Natural killer cell (primary cell): ENCODE measurements at regions not wholly inside any gene's neighbourhood (a gene's known extent, or its start where the extent isn't known, plus 50 kb on each side); places are given as distances from the start of the nearest gene placed in this dataset.

Experiments used
- ATAC-seq, 3 donors: fragments of 150-1000 bp in 2 of 3; fragments of 200-7000 bp in 1 of 3; cut with Tn5 transposase; 1 replicate in 1 of 3; 2 replicates in 2 of 3; pipeline ENCODE4 v1.10.0; 2021; ENCODE audit warnings: mild to moderate bottlenecking in 2 of 3, moderate library complexity in 2 of 3
- DNase-seq, 2 donors: peaks; one replicate each; pipeline versions ENCODE4 v3.0.0 to v3.0.0-alpha.2; 2013 to 2021; ENCODE audit warnings: mixed read lengths in 1 of 2
- H3K27ac ChIP-seq: one replicate; pipeline ENCODE4 v1.5.1; 2013; ENCODE audit warnings: mild to moderate bottlenecking, low read length
- H3K27me3 ChIP-seq: one replicate; pipeline ENCODE4 v1.6.1; 2013; ENCODE audit warnings: low read length; ENCODE audit not compliant: control insufficient read depth, insufficient read depth
- H3K36me3 ChIP-seq: one replicate; pipeline ENCODE4 v1.6.1; 2013; ENCODE audit warnings: low read length; ENCODE audit not compliant: control insufficient read depth, insufficient read depth
- H3K4me1 ChIP-seq: one replicate; pipeline ENCODE4 v1.6.1; 2013; ENCODE audit warnings: low read length; ENCODE audit not compliant: control insufficient read depth, insufficient read depth
- H3K4me3 ChIP-seq: one replicate; pipeline ENCODE4 v1.5.1; 2013; ENCODE audit warnings: low read length
- H3K9me3 ChIP-seq: one replicate; pipeline ENCODE4 v1.6.1; 2013; ENCODE audit warnings: low read length; ENCODE audit not compliant: control insufficient read depth, insufficient read depth
- H3K27ac Mint-ChIP-seq, 2 donors: one replicate each; pipeline ENCODE4 v1.8.0; 2022; ENCODE audit warnings: mild to moderate bottlenecking in 2 of 2, mixed read lengths in 2 of 2, moderate library complexity in 1 of 2
- H3K27me3 Mint-ChIP-seq, 2 donors: one replicate each; pipeline ENCODE4 v1.8.0; 2022; ENCODE audit warnings: low read depth in 2 of 2, mixed read lengths in 2 of 2
- H3K36me3 Mint-ChIP-seq: one replicate; pipeline ENCODE4 v1.8.0; 2022; ENCODE audit warnings: mixed read lengths
- H3K4me1 Mint-ChIP-seq, 2 donors: one replicate each; pipeline ENCODE4 v1.8.0; 2022; ENCODE audit warnings: mixed read lengths in 2 of 2
- H3K4me3 Mint-ChIP-seq: one replicate; pipeline ENCODE4 v1.8.0; 2022; ENCODE audit warnings: mild to moderate bottlenecking, moderate library complexity, mixed read lengths
- H3K9me3 Mint-ChIP-seq, 2 donors: one replicate each; pipeline ENCODE4 v1.8.0; 2022; ENCODE audit warnings: mixed read lengths in 2 of 2
- CTCF ChIP-seq: fragments of 200-600 bp; IDR thresholded peaks from one replicate; pipeline ENCODE4 v1.8.0; 2022; ENCODE audit warnings: antibody characterized with exemption
- WGBS: methylation state at CpG from one replicate; pipeline ENCODE4 v1.1.7; 2013; ENCODE audit warnings: missing lambda C conversion rate; ENCODE audit not compliant: insufficient coverage; 5-methylcytosine and 5-hydroxymethylcytosine counted together
- intact Hi-C: fragments of 100-400 bp; cut with micrococcal nuclease; formaldehyde crosslinking; loops from one replicate; pipeline ENCODE4 v1.14.2; 2022

GRCh38 chr10:131018886-131019500, 292.5 kb downstream of the TCERG1L start:
- Histone ChIP-seq H3K36me3 (no peaks in the 10 kb centered on the region), H3K4me1 (no peaks in the 10 kb centered on the region), H3K4me3 (no peak overlapping the region), H3K27me3 (no peaks in the 10 kb centered on the region), H3K9me3 (no peaks in the 10 kb centered on the region), H3K27ac (no peak overlapping the region)
- no peak for ATAC-seq
- no peaks in the 10 kb centered on the region for H3K9me3 Mint-ChIP-seq
- no peak for DNase-seq
- no peak overlapping the region for H3K4me3 Mint-ChIP-seq
- H3K36me3 Mint-ChIP-seq, result no peaks in the 10 kb centered on the region
- H3K27ac Mint-ChIP-seq, result no peak overlapping the region
- WGBS, result 79% methylated on average over 14 of the region's 14 CpGs
- TF ChIP-seq CTCF, result no peak
- no peaks in the 10 kb centered on the region for H3K4me1 Mint-ChIP-seq
- intact Hi-C loops, result no loop called here
- H3K27me3 Mint-ChIP-seq, result no peaks in the 10 kb centered on the region

GRCh38 chr10:131019696-131020095, 291.8 kb downstream of the TCERG1L start:
- H3K4me1 ChIP-seq, result no peaks in the 10 kb centered on the region
- H3K9me3 Mint-ChIP-seq, result no peaks in the 10 kb centered on the region
- no peaks in the 10 kb centered on the region for H3K9me3 ChIP-seq
- DNase-seq (no peak), ATAC-seq (no peak)
- H3K27me3 Mint-ChIP-seq, result no peaks in the 10 kb centered on the region
- no peaks in the 10 kb centered on the region for H3K27me3 ChIP-seq
- TF ChIP-seq CTCF, result no peak
- H3K36me3 Mint-ChIP-seq, result no peaks in the 10 kb centered on the region
- no peak overlapping the region for H3K4me3 ChIP-seq
- H3K27ac ChIP-seq, result no peak overlapping the region
- intact Hi-C loops, result no loop called here
- H3K4me1 Mint-ChIP-seq, result no peaks in the 10 kb centered on the region
- H3K27ac Mint-ChIP-seq, result no peak overlapping the region
- H3K36me3 ChIP-seq, result no peaks in the 10 kb centered on the region
- 82% methylated on average over 11 of the region's 11 CpGs for WGBS
- no peak overlapping the region for H3K4me3 Mint-ChIP-seq

GRCh38 chr10:131020775-131021174, 290.7 kb downstream of the TCERG1L start:
- no peaks in the 10 kb centered on the region for H3K27me3 ChIP-seq
- H3K9me3 Mint-ChIP-seq, result no peaks in the 10 kb centered on the region
- no peaks in the 10 kb centered on the region for H3K9me3 ChIP-seq
- TF ChIP-seq CTCF, result no peak
- H3K4me3 ChIP-seq, result no peak overlapping the region
- WGBS, result 73% methylated on average over 5 of the region's 7 CpGs
- intact Hi-C loops, result no loop called here
- ATAC-seq, result no peak
- H3K4me3 Mint-ChIP-seq, result no peak overlapping the region
- H3K36me3 Mint-ChIP-seq, result no peaks in the 10 kb centered on the region
- no peaks in the 10 kb centered on the region for H3K27me3 Mint-ChIP-seq
- no peak overlapping the region for H3K27ac Mint-ChIP-seq
- no peaks in the 10 kb centered on the region for H3K4me1 Mint-ChIP-seq
- no peak for DNase-seq
- H3K36me3 ChIP-seq, result no peaks in the 10 kb centered on the region
- no peaks in the 10 kb centered on the region for H3K4me1 ChIP-seq
- H3K27ac ChIP-seq, result no peak overlapping the region

GRCh38 chr10:131021246-131021895, 290.1 kb downstream of the TCERG1L start:
- Histone ChIP-seq H3K9me3 (no peaks in the 10 kb centered on the region), H3K4me1 (no peaks in the 10 kb centered on the region), H3K36me3 (no peaks in the 10 kb centered on the region), H3K27ac (no peak overlapping the region), H3K4me3 (no peak overlapping the region), H3K27me3 (no peaks in the 10 kb centered on the region)
- TF ChIP-seq CTCF, result no peak
- no peaks in the 10 kb centered on the region for H3K9me3 Mint-ChIP-seq
- intact Hi-C loops, result no loop called here
- ATAC-seq (no peak), DNase-seq (no peak)
- no peak overlapping the region for H3K27ac Mint-ChIP-seq
- H3K27me3 Mint-ChIP-seq, result no peaks in the 10 kb centered on the region
- 90% methylated on average over 16 of the region's 16 CpGs for WGBS
- no peaks in the 10 kb centered on the region for H3K36me3 Mint-ChIP-seq
- no peaks in the 10 kb centered on the region for H3K4me1 Mint-ChIP-seq
- no peak overlapping the region for H3K4me3 Mint-ChIP-seq
